Activated effector memory CD4-positive, alpha-beta T cell treated with Interleukin-2 at 50 U/mL for 16 hours (primary cell): ENCODE measurements at regions not wholly inside any gene's neighbourhood (a gene's known extent, or its start where the extent isn't known, plus 50 kb on each side); places are given as distances from the start of the nearest gene placed in this dataset.
"Not testable (repeated sequence)": the region's sequence is repeated elsewhere in the genome, so short reads cannot be mapped to it uniquely, and the experiment has no call there.

Experiments
- DNase-seq: peaks from one replicate; pipeline ENCODE4 v3.0.0-alpha.2; 2020

GRCh38 chr18:14460364-14460763 is 83.0 kb downstream of the POTEC start:
- not testable (repeated sequence) for DNase-seq

GRCh38 chr18:14459826-14460225 is 83.6 kb downstream of the POTEC start:
- DNase-seq: not testable (repeated sequence)

- DNase-seq: peak; percentile 45
Measured at GRCh38 chr18:14458009-14458945, 85.1 kb downstream of the POTEC start.

GRCh38 chr18:14450637-14451009 is 92.8 kb downstream of the POTEC start:
- not testable (repeated sequence) for DNase-seq

GRCh38 chr18:14449995-14450636 is 93.3 kb downstream of the POTEC start:
- peak; percentile 10 for DNase-seq

- not testable (repeated sequence) for DNase-seq
Measured at GRCh38 chr18:14449062-14449461, 94.3 kb downstream of the POTEC start.

GRCh38 chr18:14447715-14448114 is 95.7 kb downstream of the POTEC start:
- not testable (repeated sequence) for DNase-seq

- not testable (repeated sequence) for DNase-seq
Measured at GRCh38 chr18:14435460-14435859, 107.9 kb downstream of the POTEC start.

- not testable (repeated sequence) for DNase-seq
Measured at GRCh38 chr18:14432371-14432770, 111.0 kb downstream of the POTEC start.

GRCh38 chr18:14431031-14431521 is 112.3 kb downstream of the POTEC start:
- peak; percentile 49 for DNase-seq

GRCh38 chr18:14415806-14416205 is 127.6 kb downstream of the POTEC start:
- peak; percentile 32 for DNase-seq

GRCh38 chr18:14415399-14415798 is 128.0 kb downstream of the POTEC start:
- not testable (repeated sequence) for DNase-seq

- not testable (repeated sequence) for DNase-seq
Measured at GRCh38 chr18:14395533-14395932, 147.9 kb downstream of the POTEC start.

GRCh38 chr18:14393563-14394103 is 149.8 kb downstream of the POTEC start:
- not testable (repeated sequence) for DNase-seq

- not testable (repeated sequence) for DNase-seq
Measured at GRCh38 chr18:14392604-14393003, 150.8 kb downstream of the POTEC start.

GRCh38 chr18:14384961-14385360 is 158.4 kb downstream of the POTEC start:
- DNase-seq: not testable (repeated sequence)

- DNase-seq: not testable (repeated sequence)
Measured at GRCh38 chr18:14382666-14383065, 160.7 kb downstream of the POTEC start.

- not testable (repeated sequence) for DNase-seq
Measured at GRCh38 chr18:14379489-14379888, 163.9 kb downstream of the POTEC start.

GRCh38 chr18:14378376-14378775 is 165.0 kb downstream of the POTEC start:
- DNase-seq: not testable (repeated sequence)

GRCh38 chr18:14361346-14361745 is 182.1 kb downstream of the POTEC start:
- not testable (repeated sequence) for DNase-seq

GRCh38 chr18:14357553-14358297 is 185.7 kb downstream of the POTEC start:
- DNase-seq: not testable (repeated sequence)

- DNase-seq: not testable (repeated sequence)
Measured at GRCh38 chr18:14342170-14342569, 201.2 kb downstream of the POTEC start.

GRCh38 chr18:14336017-14336416 is 203.8 kb upstream of the ZNF519 start:
- not testable (repeated sequence) for DNase-seq
